OCI-LY7 (cell line): ENCODE measurements at regions not wholly inside any gene's neighbourhood (a gene's known extent, or its start where the extent isn't known, plus 50 kb on each side); places are given as distances from the start of the nearest gene placed in this dataset.

Experiments used
- CTCF ChIP-seq: fragments of 200-600 bp; sonication (generic); conservative IDR thresholded peaks from 2 replicates; pipeline ENCODE4 v1.5.1; 2014; ENCODE audit warnings: mild to moderate bottlenecking, antibody characterized with exemption, low read length, moderate library complexity, mixed read lengths
- EZH2phosphoT487 ChIP-seq: fragments of 200-600 bp; sonication (generic); IDR thresholded peaks from 2 replicates; pipeline ENCODE4 v1.6.1; 2018; ENCODE audit warnings: low read depth, borderline replicate concordance, mild to moderate bottlenecking, mixed run types, antibody characterized with exemption, low read length, moderate library complexity, mixed read lengths

- TF ChIP-seq EZH2phosphoT487 (no peak), CTCF (no peak)
Measured at GRCh38 chr4:13262816-13263215, 221.3 kb downstream of the RAB28 start.
